Esophagus squamous epithelium (tissue), 4 donors: ENCODE measurements at regions not wholly inside any gene's neighbourhood (a gene's known extent, or its start where the extent isn't known, plus 50 kb on each side); places are given as distances from the start of the nearest gene placed in this dataset.

Source experiments
- POLR2A ChIP-seq, 4 donors: fragments of 450-650 bp; IDR thresholded peaks; one replicate each; pipeline ENCODE4 v1.6.1; 2017; ENCODE audit warnings: antibody characterized with exemption in 4 of 4, mild to moderate bottlenecking in 4 of 4, moderate library complexity in 3 of 4
- TF ChIP-seq, protein P1 (sequence below), 6 experiments: fragments of 450-650 bp in 4 of 6; fragments of 200-600 bp in 2 of 6; sonication (generic) in 2 of 6; IDR thresholded peaks; one replicate each; pipeline ENCODE4 v1.5.1; 2016 to 2019; ENCODE audit warnings: antibody characterized with exemption in 6 of 6, mild to moderate bottlenecking in 4 of 6, moderate library complexity in 4 of 6

DNA sequence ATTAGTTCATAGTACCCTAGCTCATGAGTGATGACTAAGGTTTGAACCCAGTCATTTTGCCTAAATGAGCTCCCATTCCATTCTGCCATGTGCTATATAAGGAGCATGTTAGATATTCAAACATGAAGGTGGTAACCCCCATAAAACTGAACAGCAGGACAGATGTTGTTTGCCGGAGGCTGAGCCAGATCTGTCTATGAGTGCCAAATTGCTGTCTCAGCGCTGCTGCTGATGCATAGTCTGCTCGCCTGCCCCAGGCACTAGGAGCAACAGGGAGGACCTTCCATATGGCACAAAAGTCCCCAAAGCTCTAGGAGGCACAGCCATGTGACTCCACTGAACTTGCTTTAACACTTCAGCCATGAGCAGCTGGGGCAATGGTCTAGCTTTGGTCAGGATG, 466.0 kb upstream of the GHITM start:
- TF ChIP-seq, protein P1, sequence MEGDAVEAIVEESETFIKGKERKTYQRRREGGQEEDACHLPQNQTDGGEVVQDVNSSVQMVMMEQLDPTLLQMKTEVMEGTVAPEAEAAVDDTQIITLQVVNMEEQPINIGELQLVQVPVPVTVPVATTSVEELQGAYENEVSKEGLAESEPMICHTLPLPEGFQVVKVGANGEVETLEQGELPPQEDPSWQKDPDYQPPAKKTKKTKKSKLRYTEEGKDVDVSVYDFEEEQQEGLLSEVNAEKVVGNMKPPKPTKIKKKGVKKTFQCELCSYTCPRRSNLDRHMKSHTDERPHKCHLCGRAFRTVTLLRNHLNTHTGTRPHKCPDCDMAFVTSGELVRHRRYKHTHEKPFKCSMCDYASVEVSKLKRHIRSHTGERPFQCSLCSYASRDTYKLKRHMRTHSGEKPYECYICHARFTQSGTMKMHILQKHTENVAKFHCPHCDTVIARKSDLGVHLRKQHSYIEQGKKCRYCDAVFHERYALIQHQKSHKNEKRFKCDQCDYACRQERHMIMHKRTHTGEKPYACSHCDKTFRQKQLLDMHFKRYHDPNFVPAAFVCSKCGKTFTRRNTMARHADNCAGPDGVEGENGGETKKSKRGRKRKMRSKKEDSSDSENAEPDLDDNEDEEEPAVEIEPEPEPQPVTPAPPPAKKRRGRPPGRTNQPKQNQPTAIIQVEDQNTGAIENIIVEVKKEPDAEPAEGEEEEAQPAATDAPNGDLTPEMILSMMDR (IDR thresholded peaks at IDR 0.05), result no peak
- no peak for TF ChIP-seq POLR2A (IDR thresholded peaks at IDR 0.05)
